ENCODE measurements at regions not wholly inside any gene's neighbourhood (a gene's known extent, or its start where the extent isn't known, plus 50 kb on each side); places are given as distances from the start of the nearest gene placed in this dataset.
"Not testable (repeated sequence)": the region's sequence is repeated elsewhere in the genome, so short reads cannot be mapped to it uniquely, and the experiment has no call there.

- not testable (repeated sequence) for DNase-seq
These were observed 569.9 kb upstream of the MBL2 start for GRCh38 chr10:53342531-53342930.

- not testable (repeated sequence) for DNase-seq
These were observed 565.6 kb upstream of the MBL2 start for GRCh38 chr10:53338199-53338598.

GRCh38 chr10:53335803-53336422 is 563.3 kb upstream of the MBL2 start:
- DNase-seq, result not testable (repeated sequence)

GRCh38 chr10:53331460-53331859 is 558.9 kb upstream of the MBL2 start:
- no peak for DNase-seq

GRCh38 chr10:53326401-53327305 is 554.1 kb upstream of the MBL2 start:
- not testable (repeated sequence) for DNase-seq

GRCh38 chr10:53325066-53325465 is 552.5 kb upstream of the MBL2 start:
- DNase-seq, result no peak

- no peak for DNase-seq
These were observed 543.1 kb upstream of the MBL2 start for GRCh38 chr10:53315709-53316108.

GRCh38 chr10:53314876-53315275 is 542.3 kb upstream of the MBL2 start:
- no peak for DNase-seq

GRCh38 chr10:53298443-53298842 is 525.9 kb upstream of the MBL2 start:
- no peak for DNase-seq

- DNase-seq, result no peak
These were observed 512.1 kb upstream of the MBL2 start for GRCh38 chr10:53284615-53285182.

- DNase-seq, result no peak
These were observed 504.2 kb upstream of the MBL2 start for GRCh38 chr10:53276797-53277196.

- no peak for DNase-seq
These were observed 496.9 kb upstream of the MBL2 start for GRCh38 chr10:53269482-53269881.

GRCh38 chr10:53260213-53260612 is 487.6 kb upstream of the MBL2 start:
- no peak for DNase-seq

GRCh38 chr10:53256623-53257022 is 484.0 kb upstream of the MBL2 start:
- DNase-seq, result no peak

- no peak for DNase-seq
These were observed 483.1 kb upstream of the MBL2 start for GRCh38 chr10:53255661-53256205.

- no peak for DNase-seq
These were observed 480.6 kb upstream of the MBL2 start for GRCh38 chr10:53253221-53253620.

- DNase-seq, result no peak
These were observed 467.3 kb upstream of the MBL2 start for GRCh38 chr10:53239873-53240272.

GRCh38 chr10:53236941-53237340 is 464.4 kb upstream of the MBL2 start:
- no peak for DNase-seq

GRCh38 chr10:53233749-53234148 is 461.2 kb upstream of the MBL2 start:
- DNase-seq, result no peak

- no peak for DNase-seq
These were observed 458.1 kb upstream of the MBL2 start for GRCh38 chr10:53230651-53231050.

- DNase-seq, result no peak
These were observed 451.3 kb upstream of the MBL2 start for GRCh38 chr10:53223851-53224250.

- DNase-seq, result no peak
These were observed 450.2 kb upstream of the MBL2 start for GRCh38 chr10:53222806-53223205.

Data from amygdala (tissue), 56 donors.